GM12892 (cell line): ENCODE measurements at regions not wholly inside any gene's neighbourhood (a gene's known extent, or its start where the extent isn't known, plus 50 kb on each side); places are given as distances from the start of the nearest gene placed in this dataset.

Experiments used
- POLR2A ChIP-seq: IDR thresholded peaks from 2 replicates; pipeline ENCODE4 v1.6.1; 2011; ENCODE audit warnings: low read depth, low read length, control low read depth
- POLR2AphosphoS5 ChIP-seq: IDR thresholded peaks from 2 replicates; pipeline ENCODE4 v1.6.1; 2011; ENCODE audit warnings: low read depth, low read length, control low read depth
- TAF1 ChIP-seq: IDR thresholded peaks from 2 replicates; pipeline ENCODE4 v1.6.1; 2011; ENCODE audit warnings: low read depth, mild to moderate bottlenecking, control low read depth, low read length, borderline replicate concordance

GRCh38 chr1:79902418-79902817 is 895.9 kb upstream of the ADGRL4 start:
- TF ChIP-seq POLR2A = no peak
- no peak for TF ChIP-seq POLR2AphosphoS5
- no peak for TF ChIP-seq TAF1
